ENCODE measurements at regions not wholly inside any gene's neighbourhood (a gene's known extent, or its start where the extent isn't known, plus 50 kb on each side); places are given as distances from the start of the nearest gene placed in this dataset.

GRCh38 chr16:88318521-88318920 is 64.2 kb upstream of the ZNF469 start:
- no peak for TF ChIP-seq POLR2AphosphoS5 (IDR thresholded peaks at IDR 0.05; ENCODE audit: low read depth)
- TF ChIP-seq CTCF (IDR thresholded peaks at IDR 0.05; ENCODE audit: insufficient read depth, low read length): no peak
- no peak for TF ChIP-seq GABPA (IDR thresholded peaks at IDR 0.05; ENCODE audit: low read depth)
